ENCODE measurements at regions not wholly inside any gene's neighbourhood (a gene's known extent, or its start where the extent isn't known, plus 50 kb on each side); places are given as distances from the start of the nearest gene placed in this dataset.

GRCh38 chr16:13835387-13835786, 84.6 kb upstream of the ERCC4 start:
- Histone ChIP-seq H3K4me3 (no peak overlapping the region), H3K4me2 (ENCODE audit: insufficient read depth, low read length) (no peak overlapping the region), H3K27ac (ENCODE audit: extremely low read depth, low read depth, low read length) (no peak overlapping the region), H3K79me2 (ENCODE audit: control insufficient read depth, insufficient read depth, low read length) (no peaks in the 10 kb centered on the region), H3K4me1 (replicated peaks in 1 of 2; ENCODE audit: control insufficient read depth in 2 of 2, insufficient read depth in 2 of 2, low read length in 2 of 2) (no peaks in the 10 kb centered on the region), H3K9me1 (ENCODE audit: control insufficient read depth, insufficient read depth, low read length) (no peaks in the 10 kb centered on the region), H2AFZ (ENCODE audit: low read depth, low read length) (no peak overlapping the region), H3K9ac (ENCODE audit: insufficient read depth in 1 of 2, low read depth in 2 of 2, low read length in 2 of 2) (no peak overlapping the region), H3K9me3 (replicated peaks; ENCODE audit: control insufficient read depth, insufficient read depth, low read depth, low read length) (no peaks in the 10 kb centered on the region), H3K27me3 (ENCODE audit: control insufficient read depth in 2 of 2, insufficient read depth in 2 of 2, low read length in 2 of 2) (peaks cover 13 to 17% of the 10 kb centered on the region in 2 experiments), H4K20me1 (replicated peaks; ENCODE audit: control insufficient read depth, insufficient read depth, low read length) (no peaks in the 10 kb centered on the region; the same call in 1 of the 2 replicates), H3K36me3 (ENCODE audit: control insufficient read depth, insufficient read depth, low read length) (no peaks in the 10 kb centered on the region)
- CTCF ChIA-PET (ENCODE audit: low intra/inter-chr PET ratio): no interaction called here
- TF ChIP-seq NUFIP1 (IDR thresholded peaks at IDR 0.05; ENCODE audit: partially characterized antibody) (no peak), HOMEZ (CRISPR knock-in tag; IDR thresholded peaks at IDR 0.05) (no peak), BRF1 (IDR thresholded peaks at IDR 0.05; ENCODE audit: borderline replicate concordance, extremely low read depth, insufficient read length) (no peak), ZNF668 (CRISPR knock-in tag; IDR thresholded peaks at IDR 0.05) (no peak), PHF8 (IDR thresholded peaks at IDR 0.05; ENCODE audit: borderline replicate concordance, low read length) (no peak), ZNF217 (CRISPR knock-in tag; IDR thresholded peaks at IDR 0.05) (no peak), DEAF1 (CRISPR knock-in tag; IDR thresholded peaks at IDR 0.05) (no peak), KHSRP (IDR thresholded peaks at IDR 0.05) (no peak), FOS (IDR thresholded peaks at IDR 0.05; ENCODE audit: extremely low read depth, insufficient read length) (no peak), PHB (CRISPR knock-in tag; IDR thresholded peaks at IDR 0.05) (no peak), KLF10 (CRISPR knock-in tag; IDR thresholded peaks at IDR 0.05) (no peak)
- FAIRE-seq (no peak), ATAC-seq (no peak), DNase-seq (ENCODE audit: extremely low read depth in 1 of 4, low spot score in 3 of 4) (no peak)
- BruUV-seq (replicated peaks): no TSS peak
- 2% methylated on average over 4 of the region's 4 CpGs for WGBS (ENCODE audit: insufficient coverage, low coverage, missing lambda C conversion rate)
- intact Hi-C loops (cut with micrococcal nuclease): no loop called here
- in situ Hi-C loops (cut with MboI): no loop called here
- POLR2A ChIA-PET: interaction anchor here (1.2 kb wide), 1 partner anchor 971 kb away, joined by 3 read pairs; no protein-coding TSS in a partner anchor
